ENCODE measurements at regions not wholly inside any gene's neighbourhood (a gene's known extent, or its start where the extent isn't known, plus 50 kb on each side); places are given as distances from the start of the nearest gene placed in this dataset.

- in situ Hi-C loops (cut with HindIII; ENCODE audit: low pct_unique_long_range_greater_than_20kb, low sequenced_read_pairs) = no loop called here
- no peak for TF ChIP-seq JUND (IDR thresholded peaks at IDR 0.05; ENCODE audit: low read depth)
- no peak for DNase-seq (ENCODE audit: low read depth in 1 of 2, low spot score in 1 of 2)
These were observed 451.0 kb downstream of the MEIS1 start for GRCh38 chr2:66885775-66886383.

- in situ Hi-C loops (cut with HindIII; ENCODE audit: low pct_unique_long_range_greater_than_20kb, low sequenced_read_pairs) = no loop called here
- no peak for DNase-seq (ENCODE audit: low read depth in 1 of 2, low spot score in 1 of 2)
- no peak for TF ChIP-seq JUND (IDR thresholded peaks at IDR 0.05; ENCODE audit: low read depth)
These were observed 453.3 kb downstream of the MEIS1 start for GRCh38 chr2:66888246-66888645.

GRCh38 chr2:66888791-66889631 lies 454.1 kb downstream of the MEIS1 start:
- TF ChIP-seq JUND (IDR thresholded peaks at IDR 0.05; ENCODE audit: low read depth) = no peak
- in situ Hi-C loops (cut with HindIII; ENCODE audit: low pct_unique_long_range_greater_than_20kb, low sequenced_read_pairs) = no loop called here
- DNase-seq (ENCODE audit: low read depth in 1 of 2, low spot score in 1 of 2) = no peak

GRCh38 chr2:66889632-66889882 lies 454.6 kb downstream of the MEIS1 start:
- no peak for DNase-seq (ENCODE audit: low read depth in 1 of 2, low spot score in 1 of 2)
- TF ChIP-seq JUND (IDR thresholded peaks at IDR 0.05; ENCODE audit: low read depth) = no peak
- in situ Hi-C loops (cut with HindIII; ENCODE audit: low pct_unique_long_range_greater_than_20kb, low sequenced_read_pairs) = no loop called here

- DNase-seq (ENCODE audit: low read depth in 1 of 2, low spot score in 1 of 2) = no peak
- TF ChIP-seq JUND (IDR thresholded peaks at IDR 0.05; ENCODE audit: low read depth) = no peak
- in situ Hi-C loops (cut with HindIII; ENCODE audit: low pct_unique_long_range_greater_than_20kb, low sequenced_read_pairs) = no loop called here
These were observed 455.3 kb downstream of the MEIS1 start for GRCh38 chr2:66890166-66890742.

- no peak for DNase-seq (ENCODE audit: low read depth in 1 of 2, low spot score in 1 of 2)
- in situ Hi-C loops (cut with HindIII; ENCODE audit: low pct_unique_long_range_greater_than_20kb, low sequenced_read_pairs) = no loop called here
- no peak for TF ChIP-seq JUND (IDR thresholded peaks at IDR 0.05; ENCODE audit: low read depth)
These were observed 460.3 kb downstream of the MEIS1 start for GRCh38 chr2:66895206-66895605.

GRCh38 chr2:66896131-66896530 lies 461.2 kb downstream of the MEIS1 start:
- no peak for DNase-seq (ENCODE audit: low read depth in 1 of 2, low spot score in 1 of 2)
- TF ChIP-seq JUND (IDR thresholded peaks at IDR 0.05; ENCODE audit: low read depth) = no peak
- in situ Hi-C loops (cut with HindIII; ENCODE audit: low pct_unique_long_range_greater_than_20kb, low sequenced_read_pairs) = no loop called here

- no peak for DNase-seq (ENCODE audit: low read depth in 1 of 2, low spot score in 1 of 2)
- no peak for TF ChIP-seq JUND (IDR thresholded peaks at IDR 0.05; ENCODE audit: low read depth)
- in situ Hi-C loops (cut with HindIII; ENCODE audit: low pct_unique_long_range_greater_than_20kb, low sequenced_read_pairs) = no loop called here
These were observed 462.3 kb downstream of the MEIS1 start for GRCh38 chr2:66897181-66897580.

GRCh38 chr2:66897691-66898150 lies 462.8 kb downstream of the MEIS1 start:
- DNase-seq (ENCODE audit: low read depth in 1 of 2, low spot score in 1 of 2) = no peak
- in situ Hi-C loops (cut with HindIII; ENCODE audit: low pct_unique_long_range_greater_than_20kb, low sequenced_read_pairs) = no loop called here
- no peak for TF ChIP-seq JUND (IDR thresholded peaks at IDR 0.05; ENCODE audit: low read depth)

- no peak for DNase-seq (ENCODE audit: low read depth in 1 of 2, low spot score in 1 of 2)
- no peak for TF ChIP-seq JUND (IDR thresholded peaks at IDR 0.05; ENCODE audit: low read depth)
- in situ Hi-C loops (cut with HindIII; ENCODE audit: low pct_unique_long_range_greater_than_20kb, low sequenced_read_pairs) = no loop called here
These were observed 464.2 kb downstream of the MEIS1 start for GRCh38 chr2:66899109-66899508.

- in situ Hi-C loops (cut with HindIII; ENCODE audit: low pct_unique_long_range_greater_than_20kb, low sequenced_read_pairs) = no loop called here
- no peak for TF ChIP-seq JUND (IDR thresholded peaks at IDR 0.05; ENCODE audit: low read depth)
- DNase-seq (ENCODE audit: low read depth in 1 of 2, low spot score in 1 of 2) = no peak
These were observed 464.7 kb downstream of the MEIS1 start for GRCh38 chr2:66899648-66900047.

GRCh38 chr2:66901344-66901743 lies 466.4 kb downstream of the MEIS1 start:
- in situ Hi-C loops (cut with HindIII; ENCODE audit: low pct_unique_long_range_greater_than_20kb, low sequenced_read_pairs) = no loop called here

GRCh38 chr2:66903183-66903582 lies 468.3 kb downstream of the MEIS1 start:
- DNase-seq (ENCODE audit: low read depth in 1 of 2, low spot score in 1 of 2) = no peak

More at GRCh38 chr2:66901344-66901743, 466.4 kb downstream of the MEIS1 start:
- no peak for TF ChIP-seq JUND (IDR thresholded peaks at IDR 0.05; ENCODE audit: low read depth)
- DNase-seq (ENCODE audit: low read depth in 1 of 2, low spot score in 1 of 2) = no peak

More at GRCh38 chr2:66903183-66903582, 468.3 kb downstream of the MEIS1 start:
- no peak for TF ChIP-seq JUND (IDR thresholded peaks at IDR 0.05; ENCODE audit: low read depth)
- in situ Hi-C loops (cut with HindIII; ENCODE audit: low pct_unique_long_range_greater_than_20kb, low sequenced_read_pairs) = no loop called here
